HG03520 (cell line): ENCODE measurements at regions not wholly inside any gene's neighbourhood (a gene's known extent, or its start where the extent isn't known, plus 50 kb on each side); places are given as distances from the start of the nearest gene placed in this dataset.

Experiments
- ATAC-seq: cut with Tn5 transposase; IDR thresholded peaks from one replicate; pipeline ENCODE4 v1.9.1; 2021; ENCODE audit warnings: mild to moderate bottlenecking, moderate library complexity; ENCODE audit not compliant: unreplicated experiment

- ATAC-seq = no peak
Observed at GRCh38 chr1:109827466-109827865, 63.7 kb upstream of the EPS8L3 start.

GRCh38 chr1:109826930-109827349 lies 63.2 kb upstream of the EPS8L3 start:
- no peak for ATAC-seq

DNA sequence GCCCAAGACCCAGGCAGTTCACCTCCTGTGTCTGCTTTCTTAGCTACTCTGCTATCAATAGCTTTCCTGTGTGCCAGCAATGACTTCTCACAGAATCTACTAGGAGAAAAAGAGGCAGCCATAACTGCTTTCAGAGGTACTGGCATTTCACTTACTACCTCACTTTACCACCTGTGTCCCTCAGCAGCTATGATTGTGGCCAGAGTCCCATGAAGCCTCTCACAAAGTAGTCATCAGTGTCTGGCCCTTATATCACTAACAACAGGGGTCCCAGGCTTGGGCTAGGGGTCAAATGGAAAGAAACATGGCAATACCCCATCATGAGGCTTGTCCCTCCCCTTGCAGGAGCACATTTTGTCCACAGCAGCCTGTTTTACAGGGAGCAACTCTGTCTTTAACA lies 62.7 kb upstream of the EPS8L3 start:
- ATAC-seq = no peak

- no peak for ATAC-seq
Observed at GRCh38 chr1:109824349-109825115, 60.8 kb upstream of the EPS8L3 start.

- no peak for ATAC-seq
Observed at GRCh38 chr1:109823543-109824348, 60.0 kb upstream of the EPS8L3 start.

DNA sequence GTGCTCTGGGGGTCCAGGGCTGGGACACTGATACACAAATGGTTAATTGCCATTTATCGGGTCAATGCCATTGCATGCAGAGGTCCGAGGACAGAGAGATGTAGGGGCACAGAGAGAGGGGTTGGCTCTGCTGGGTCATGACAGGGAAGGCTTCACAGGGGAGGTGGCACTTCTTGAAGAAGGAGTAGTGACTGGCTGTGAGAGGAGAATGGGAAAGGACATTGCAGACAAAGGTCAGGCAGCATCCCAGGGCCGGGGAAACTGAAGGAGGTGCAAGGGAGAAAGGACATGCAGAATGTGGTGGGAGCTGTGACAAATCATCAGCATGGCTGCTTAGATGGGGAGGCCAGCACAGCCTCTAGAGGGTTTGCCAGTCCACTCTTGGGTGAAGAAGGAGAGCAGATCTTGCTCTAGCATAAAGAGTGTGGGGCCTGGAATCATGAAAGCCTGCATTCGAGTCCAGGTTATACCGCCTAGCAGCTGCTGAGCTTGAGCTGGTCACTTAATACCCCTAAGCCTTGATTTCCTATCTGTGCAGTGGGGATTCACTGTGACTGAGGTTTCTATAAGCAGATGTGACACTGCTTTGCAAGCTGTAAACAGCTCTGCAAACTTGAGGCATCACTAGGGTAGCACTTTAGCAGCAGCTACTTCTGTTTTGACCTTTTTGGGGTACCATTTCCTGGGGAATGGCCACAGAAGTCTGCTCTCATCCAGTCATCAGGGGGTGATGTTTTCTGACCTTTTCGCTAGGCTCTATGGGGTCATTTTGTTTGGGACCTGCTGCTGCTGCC lies 59.2 kb upstream of the EPS8L3 start:
- ATAC-seq = no peak

DNA sequence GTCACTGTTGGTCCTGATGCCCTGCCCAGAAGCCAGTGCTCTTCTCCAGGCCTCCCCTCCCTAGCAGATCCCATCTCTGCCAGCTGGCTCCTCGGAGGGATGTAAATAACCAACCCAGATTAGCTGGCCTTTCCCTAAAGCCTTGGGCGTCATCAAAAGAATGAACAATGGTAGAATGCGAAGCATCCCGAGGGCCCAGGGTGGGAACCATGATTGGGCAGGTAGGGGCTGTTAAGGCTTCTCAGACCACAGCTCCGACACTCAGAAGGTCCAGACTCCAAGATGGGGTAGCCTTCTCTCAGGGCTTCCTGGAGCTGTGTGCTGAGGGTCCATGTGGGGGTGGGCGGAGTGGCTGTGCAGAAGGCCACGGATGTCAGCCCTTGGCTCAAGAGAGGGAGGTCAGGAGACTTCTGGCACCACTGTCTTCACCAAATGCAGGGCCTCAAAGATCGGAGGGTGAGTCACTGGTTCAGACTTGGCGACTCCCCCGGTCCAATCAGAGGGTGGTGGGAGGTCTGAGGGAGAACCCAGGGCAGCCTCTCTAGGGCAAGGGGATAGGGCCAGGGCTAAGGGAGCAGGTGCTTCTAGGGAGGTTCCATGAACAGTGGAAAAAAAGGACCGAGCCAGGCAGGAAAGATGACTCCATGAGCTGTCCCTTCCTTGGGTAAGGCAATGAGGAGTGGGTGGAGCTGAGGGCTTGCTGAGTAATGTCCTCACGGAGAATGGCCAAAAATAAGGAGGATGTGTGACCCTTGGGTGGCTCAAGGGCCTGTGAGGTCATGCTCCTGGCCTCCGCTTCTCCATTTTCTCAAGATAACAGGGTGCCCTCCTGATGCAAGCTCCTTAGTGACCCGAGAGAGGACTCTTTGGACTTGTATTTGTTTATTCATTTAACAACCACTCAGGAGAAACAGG lies 58.4 kb upstream of the EPS8L3 start:
- ATAC-seq = no peak

DNA sequence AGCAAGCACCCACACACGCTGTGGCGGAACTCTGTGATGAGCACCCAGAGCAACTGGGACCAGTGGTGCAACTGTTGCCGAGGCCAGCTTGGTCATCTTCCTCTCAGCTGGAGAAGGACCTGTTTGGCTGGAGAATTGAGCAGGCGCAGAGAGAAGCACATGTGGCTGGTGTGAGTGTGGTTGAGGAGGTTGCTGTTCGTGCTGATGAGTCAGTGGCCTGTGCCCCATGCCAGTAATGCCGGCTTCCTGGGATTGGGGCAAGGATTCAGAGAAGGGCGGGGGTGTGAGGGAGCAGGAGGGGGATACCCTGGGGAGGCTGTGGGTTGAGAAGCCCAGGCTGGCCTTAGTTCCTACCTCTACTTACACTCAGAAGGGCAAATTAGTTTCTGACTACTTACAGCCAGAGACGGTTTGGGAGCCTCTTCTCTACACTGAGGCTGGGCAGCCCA lies 57.5 kb upstream of the EPS8L3 start:
- no peak for ATAC-seq

GRCh38 chr1:109819906-109820305 lies 56.2 kb upstream of the EPS8L3 start:
- no peak for ATAC-seq

- no peak for ATAC-seq
Observed at GRCh38 chr1:109818988-109819764, 55.5 kb upstream of the EPS8L3 start.

GRCh38 chr1:109818271-109818987 lies 54.7 kb upstream of the EPS8L3 start:
- ATAC-seq = no peak

DNA sequence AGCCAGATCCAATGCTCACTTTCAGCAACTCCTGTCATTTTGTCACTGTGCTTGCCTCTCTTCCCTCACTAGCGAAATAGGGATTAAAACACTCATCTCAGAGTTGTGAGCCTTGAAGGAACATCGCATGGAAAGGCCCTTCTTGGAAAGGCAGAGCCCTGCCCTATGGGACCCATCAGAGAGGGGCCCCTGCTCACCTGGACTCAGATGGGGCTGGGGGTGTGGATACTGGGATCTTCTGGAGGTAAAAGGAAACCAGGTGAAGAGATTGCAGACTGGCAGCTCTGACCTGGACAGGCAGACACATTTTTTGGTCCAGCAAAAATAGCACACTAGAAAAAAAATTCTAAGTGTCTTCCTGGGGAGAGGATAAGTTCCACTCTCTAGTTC lies 54.2 kb upstream of the EPS8L3 start:
- ATAC-seq = no peak

DNA sequence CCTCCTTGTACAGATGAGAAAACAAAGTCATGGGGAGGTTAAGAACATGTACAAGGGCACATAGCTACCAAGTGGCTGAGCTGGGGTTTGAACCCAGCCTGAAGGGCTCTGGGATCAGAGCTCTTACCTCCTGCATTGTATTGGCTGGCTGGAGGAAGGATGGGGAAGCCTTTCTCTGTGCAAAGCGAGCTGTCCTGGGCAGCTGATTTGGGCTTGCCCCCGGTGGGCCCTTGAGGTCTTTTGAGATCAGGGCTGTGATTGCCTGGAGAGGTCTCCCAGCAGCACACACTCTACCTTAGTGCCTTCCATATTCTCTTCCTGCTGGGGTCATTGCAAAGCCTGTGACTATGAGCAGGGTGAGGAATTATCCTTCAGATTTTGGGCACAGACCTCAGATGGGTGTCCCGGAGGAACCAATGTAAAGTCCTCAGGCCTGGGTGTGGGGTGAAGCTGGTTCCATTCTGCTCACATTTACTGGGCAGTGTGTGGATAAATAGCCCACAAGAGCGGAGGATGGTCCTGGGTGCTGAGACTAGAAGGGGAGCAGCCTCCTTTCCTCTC lies 53.3 kb upstream of the EPS8L3 start:
- ATAC-seq = no peak

DNA sequence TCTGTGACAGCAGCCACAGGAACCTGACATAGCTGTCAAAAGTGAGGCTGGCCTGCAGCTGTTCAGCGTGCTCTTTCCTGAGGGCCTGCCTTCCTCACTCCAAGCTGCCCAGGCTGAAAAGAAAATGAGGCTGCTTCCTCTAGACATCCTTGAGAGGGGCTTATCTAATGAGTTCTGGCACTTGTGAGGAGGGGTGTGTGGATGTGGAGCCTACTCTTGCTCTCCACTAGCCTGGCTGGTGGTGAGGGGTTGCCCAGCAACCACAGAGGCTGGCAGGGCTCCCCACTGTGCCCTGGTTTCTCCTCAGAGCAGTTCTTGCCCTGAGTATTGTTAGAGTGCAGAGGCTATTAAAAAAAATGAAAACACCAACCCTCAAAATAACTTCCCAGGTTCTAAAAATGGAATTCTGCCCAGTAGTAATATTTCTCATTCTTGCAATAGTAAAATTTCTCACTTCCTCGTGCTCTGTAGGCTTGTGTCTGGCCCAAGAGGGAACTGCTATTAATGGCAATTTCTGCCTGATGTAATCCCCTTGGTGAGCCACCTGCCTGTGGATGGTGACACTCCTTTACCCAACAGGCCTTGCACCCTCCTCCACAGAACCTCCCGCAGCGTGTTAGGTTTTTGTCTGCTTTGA lies 52.6 kb upstream of the EPS8L3 start:
- peak; percentile 78 for ATAC-seq

DNA sequence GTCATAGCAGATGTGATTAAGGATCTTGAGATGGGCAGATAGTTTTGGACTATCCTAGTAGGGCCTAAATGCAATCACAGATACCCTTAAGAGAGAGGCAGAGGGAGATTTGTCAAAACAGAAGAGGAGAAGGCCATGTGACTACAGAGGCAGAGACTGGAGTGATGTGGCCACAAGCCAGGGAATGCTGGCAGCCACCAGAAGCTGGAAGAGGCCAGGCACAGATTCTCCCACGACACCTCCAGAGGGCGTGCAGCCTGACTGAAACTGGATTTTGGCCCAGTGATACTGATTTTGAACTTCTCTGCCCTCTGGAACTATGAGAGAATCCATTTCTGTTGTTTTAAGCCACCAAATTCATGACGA lies 52.1 kb upstream of the EPS8L3 start:
- no peak for ATAC-seq

- no peak for ATAC-seq
Observed at GRCh38 chr1:109814993-109815786, 51.5 kb upstream of the EPS8L3 start.

DNA sequence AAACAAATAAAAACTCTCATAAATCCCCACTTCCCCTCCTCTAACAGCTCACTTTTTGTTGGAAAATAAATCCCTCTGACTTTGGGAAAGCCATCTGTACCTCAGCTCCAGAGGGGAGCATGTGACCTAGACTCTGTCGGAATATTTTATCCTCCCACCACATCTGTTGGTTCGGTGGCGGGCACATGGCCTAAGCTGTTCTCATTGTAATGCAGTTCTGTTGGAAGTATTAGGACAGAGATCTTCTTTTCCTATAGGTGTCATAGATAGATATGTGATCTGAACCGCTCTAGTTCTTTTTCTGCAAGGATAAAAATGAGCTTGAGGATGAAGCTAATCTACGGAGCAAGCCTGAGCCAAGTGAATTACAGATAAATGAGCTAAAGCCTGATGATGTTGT lies 50.5 kb upstream of the EPS8L3 start:
- no peak for ATAC-seq
